ENCODE measurements at regions not wholly inside any gene's neighbourhood (a gene's known extent, or its start where the extent isn't known, plus 50 kb on each side); places are given as distances from the start of the nearest gene placed in this dataset.
"Not testable (repeated sequence)": the region's sequence is repeated elsewhere in the genome, so short reads cannot be mapped to it uniquely, and the experiment has no call there.

- no peak for FAIRE-seq
Observed at GRCh38 chr13:21882766-21883165, 211.9 kb downstream of the FGF9 start.

GRCh38 chr13:21883713-21884112 is 212.8 kb downstream of the FGF9 start:
- FAIRE-seq: no peak

GRCh38 chr13:21884299-21884909 is 213.5 kb downstream of the FGF9 start:
- no peak for FAIRE-seq

GRCh38 chr13:21884965-21885567 is 214.2 kb downstream of the FGF9 start:
- FAIRE-seq: no peak

- no peak for FAIRE-seq
Observed at GRCh38 chr13:21885714-21886224, 214.9 kb downstream of the FGF9 start.

GRCh38 chr13:21889651-21890050 is 218.8 kb downstream of the FGF9 start:
- FAIRE-seq: no peak

GRCh38 chr13:21890220-21890619 is 219.3 kb downstream of the FGF9 start:
- not testable (repeated sequence) for FAIRE-seq

GRCh38 chr13:21894091-21894490 is 223.2 kb downstream of the FGF9 start:
- no peak for FAIRE-seq

GRCh38 chr13:21894703-21895699 is 224.1 kb downstream of the FGF9 start:
- FAIRE-seq: no peak

- no peak for FAIRE-seq
Observed at GRCh38 chr13:21895779-21896178, 224.9 kb downstream of the FGF9 start.

- no peak for FAIRE-seq
Observed at GRCh38 chr13:21897161-21897560, 226.3 kb downstream of the FGF9 start.

GRCh38 chr13:21898459-21898858 is 227.6 kb downstream of the FGF9 start:
- FAIRE-seq: no peak

GRCh38 chr13:21898945-21899344 is 228.1 kb downstream of the FGF9 start:
- no peak for FAIRE-seq

- no peak for FAIRE-seq
Observed at GRCh38 chr13:21901336-21901735, 230.5 kb downstream of the FGF9 start.

- FAIRE-seq: no peak
Observed at GRCh38 chr13:21901811-21902708, 231.2 kb downstream of the FGF9 start.

- no peak for FAIRE-seq
Observed at GRCh38 chr13:21902709-21903098, 231.8 kb downstream of the FGF9 start.

- FAIRE-seq: no peak
Observed at GRCh38 chr13:21905486-21905885, 234.6 kb downstream of the FGF9 start.

GRCh38 chr13:21909331-21909730 is 238.5 kb downstream of the FGF9 start:
- FAIRE-seq: no peak

- FAIRE-seq: no peak
Observed at GRCh38 chr13:21910546-21910945, 239.7 kb downstream of the FGF9 start.

GRCh38 chr13:21911646-21912298 is 240.9 kb downstream of the FGF9 start:
- FAIRE-seq: no peak

- no peak for FAIRE-seq
Observed at GRCh38 chr13:21913010-21913409, 242.1 kb downstream of the FGF9 start.

All from colon (tissue), 2 donors.